M059J (cell line): ENCODE measurements at regions not wholly inside any gene's neighbourhood (a gene's known extent, or its start where the extent isn't known, plus 50 kb on each side); places are given as distances from the start of the nearest gene placed in this dataset.

Experiments
- DNase-seq: peaks from one replicate; pipeline ENCODE4 v3.0.0-alpha.2; 2012; ENCODE audit warnings: low read depth

- DNase-seq: no peak
Measured at GRCh38 chr2:204431529-204431928, 113.7 kb upstream of the PARD3B start.

GRCh38 chr2:204432196-204432595 is 113.1 kb upstream of the PARD3B start:
- no peak for DNase-seq

GRCh38 chr2:204434660-204435462 is 110.4 kb upstream of the PARD3B start:
- no peak for DNase-seq

- DNase-seq: no peak
Measured at GRCh38 chr2:204436230-204436629, 109.0 kb upstream of the PARD3B start.

- DNase-seq: no peak
Measured at GRCh38 chr2:204437408-204437807, 107.9 kb upstream of the PARD3B start.

GRCh38 chr2:204437815-204438756 is 107.2 kb upstream of the PARD3B start:
- DNase-seq: no peak

GRCh38 chr2:204441316-204441715 is 104.0 kb upstream of the PARD3B start:
- DNase-seq: no peak

GRCh38 chr2:204445149-204445548 is 100.1 kb upstream of the PARD3B start:
- DNase-seq: no peak

- no peak for DNase-seq
Measured at GRCh38 chr2:204447722-204448121, 97.6 kb upstream of the PARD3B start.

GRCh38 chr2:204449977-204450376 is 95.3 kb upstream of the PARD3B start:
- no peak for DNase-seq

- DNase-seq: no peak
Measured at GRCh38 chr2:204451766-204452165, 93.5 kb upstream of the PARD3B start.

- DNase-seq: peak; percentile 100
Measured at GRCh38 chr2:204452464-204453023, 92.7 kb upstream of the PARD3B start.

GRCh38 chr2:204453730-204454167 is 91.5 kb upstream of the PARD3B start:
- DNase-seq: peak; percentile 47

GRCh38 chr2:204454672-204455380 is 90.4 kb upstream of the PARD3B start:
- no peak for DNase-seq

GRCh38 chr2:204468746-204469429 is 76.4 kb upstream of the PARD3B start:
- peak; percentile 71 for DNase-seq

- DNase-seq: no peak
Measured at GRCh38 chr2:204470178-204470620, 75.1 kb upstream of the PARD3B start.

GRCh38 chr2:204470621-204471196 is 74.6 kb upstream of the PARD3B start:
- DNase-seq: no peak

GRCh38 chr2:204472375-204472774 is 72.9 kb upstream of the PARD3B start:
- DNase-seq: peak; percentile 17

GRCh38 chr2:204473224-204473623 is 72.1 kb upstream of the PARD3B start:
- no peak for DNase-seq

- no peak for DNase-seq
Measured at GRCh38 chr2:204475399-204475798, 69.9 kb upstream of the PARD3B start.
